H1 (cell line): ENCODE measurements at regions not wholly inside any gene's neighbourhood (a gene's known extent, or its start where the extent isn't known, plus 50 kb on each side); places are given as distances from the start of the nearest gene placed in this dataset.

Experiments
- CEBPB ChIP-seq: IDR thresholded peaks from 2 replicates; pipeline ENCODE4 v1.6.1; 2012; ENCODE audit warnings: low read depth, low read length
- SUZ12 ChIP-seq: fragments of 200-600 bp; sonication (generic); IDR thresholded peaks from 2 replicates; pipeline ENCODE4 v1.6.1; 2012; ENCODE audit warnings: mild to moderate bottlenecking, inconsistent platforms, low read length, moderate library complexity, mixed read lengths
- ZNF274 ChIP-seq: IDR thresholded peaks from 2 replicates; pipeline ENCODE4 v1.7.0; 2012; ENCODE audit warnings: low read length, borderline replicate concordance; ENCODE audit errors: extremely low read depth
- TF ChIP-seq, protein P1 (sequence below): IDR thresholded peaks from 2 replicates; pipeline ENCODE4 v1.6.1; 2011; ENCODE audit warnings: low read length, improper control_type of control experiment

- TF ChIP-seq ZNF274 (no peak), SUZ12 (no peak), CEBPB (no peak)
- TF ChIP-seq, protein P1, sequence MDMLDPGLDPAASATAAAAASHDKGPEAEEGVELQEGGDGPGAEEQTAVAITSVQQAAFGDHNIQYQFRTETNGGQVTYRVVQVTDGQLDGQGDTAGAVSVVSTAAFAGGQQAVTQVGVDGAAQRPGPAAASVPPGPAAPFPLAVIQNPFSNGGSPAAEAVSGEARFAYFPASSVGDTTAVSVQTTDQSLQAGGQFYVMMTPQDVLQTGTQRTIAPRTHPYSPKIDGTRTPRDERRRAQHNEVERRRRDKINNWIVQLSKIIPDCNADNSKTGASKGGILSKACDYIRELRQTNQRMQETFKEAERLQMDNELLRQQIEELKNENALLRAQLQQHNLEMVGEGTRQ: no peak
Observed at GRCh38 chr17:62187681-62188080, 122.6 kb upstream of the MED13 start (continued).
